ENCODE measurements at regions not wholly inside any gene's neighbourhood (a gene's known extent, or its start where the extent isn't known, plus 50 kb on each side); places are given as distances from the start of the nearest gene placed in this dataset.

DNA sequence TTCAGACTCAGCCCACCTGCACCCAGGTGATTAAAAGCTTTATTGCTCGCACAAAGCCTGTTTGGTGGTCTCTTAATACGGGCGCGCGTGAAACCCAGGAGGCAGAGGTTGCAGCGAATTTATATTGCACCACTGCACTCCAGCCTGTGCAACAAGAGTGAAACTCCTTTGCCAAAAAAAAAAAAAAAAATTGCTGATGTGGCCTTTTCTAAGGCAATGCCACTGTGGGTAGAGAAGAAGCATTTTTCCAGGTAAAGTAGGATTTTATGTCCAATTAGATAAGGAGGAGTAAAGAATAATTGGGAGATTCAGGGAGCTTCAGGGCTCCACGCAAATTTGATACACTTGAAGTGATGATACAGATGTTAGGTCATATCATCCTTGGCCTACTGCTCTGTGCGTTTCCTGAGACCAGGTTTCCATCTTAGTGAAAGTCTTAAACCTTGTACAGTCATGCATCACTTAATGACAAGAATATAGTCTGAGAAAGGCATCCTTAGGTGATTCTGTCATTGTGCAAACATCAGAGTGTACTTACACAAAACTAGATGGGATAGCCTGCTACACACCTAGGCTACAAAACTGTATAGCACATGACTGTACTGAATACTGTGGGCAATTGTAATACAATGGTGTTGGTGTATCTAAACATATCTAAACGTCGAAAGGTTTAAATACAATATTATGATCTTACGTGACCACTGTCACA, 150.9 kb downstream of the SPRY2 start:
- peaks cover 7 to 13% of the 10 kb centered on the region in 2 experiments for H3K4me1 Mint-ChIP-seq
- no peak overlapping the region for H4K5ac ChIP-seq (ENCODE audit: insufficient read length, low read depth, low read length)
- H4K8ac ChIP-seq (replicated peaks; ENCODE audit: insufficient read length, low read depth, low read length) = no peak overlapping the region
- TF ChIP-seq, protein P1, sequence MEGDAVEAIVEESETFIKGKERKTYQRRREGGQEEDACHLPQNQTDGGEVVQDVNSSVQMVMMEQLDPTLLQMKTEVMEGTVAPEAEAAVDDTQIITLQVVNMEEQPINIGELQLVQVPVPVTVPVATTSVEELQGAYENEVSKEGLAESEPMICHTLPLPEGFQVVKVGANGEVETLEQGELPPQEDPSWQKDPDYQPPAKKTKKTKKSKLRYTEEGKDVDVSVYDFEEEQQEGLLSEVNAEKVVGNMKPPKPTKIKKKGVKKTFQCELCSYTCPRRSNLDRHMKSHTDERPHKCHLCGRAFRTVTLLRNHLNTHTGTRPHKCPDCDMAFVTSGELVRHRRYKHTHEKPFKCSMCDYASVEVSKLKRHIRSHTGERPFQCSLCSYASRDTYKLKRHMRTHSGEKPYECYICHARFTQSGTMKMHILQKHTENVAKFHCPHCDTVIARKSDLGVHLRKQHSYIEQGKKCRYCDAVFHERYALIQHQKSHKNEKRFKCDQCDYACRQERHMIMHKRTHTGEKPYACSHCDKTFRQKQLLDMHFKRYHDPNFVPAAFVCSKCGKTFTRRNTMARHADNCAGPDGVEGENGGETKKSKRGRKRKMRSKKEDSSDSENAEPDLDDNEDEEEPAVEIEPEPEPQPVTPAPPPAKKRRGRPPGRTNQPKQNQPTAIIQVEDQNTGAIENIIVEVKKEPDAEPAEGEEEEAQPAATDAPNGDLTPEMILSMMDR (conservative IDR thresholded peaks at IDR 0.05) = no peak
- no peak overlapping the region for H4K91ac ChIP-seq (ENCODE audit: insufficient read length, low read depth, low read length)
- H2BK5ac ChIP-seq (ENCODE audit: insufficient read length, low read length) = no peak overlapping the region
- H3T11ph ChIP-seq (ENCODE audit: low read length) = no peak overlapping the region
- no peak overlapping the region for H3K4ac ChIP-seq (ENCODE audit: low read depth, low read length)
- no peak overlapping the region for H3K4me3 Mint-ChIP-seq
- H3K36me3 Mint-ChIP-seq (ENCODE audit: insufficient read depth in 1 of 3, low read depth in 3 of 3) = peaks cover under 1 to 9% (median 5%) of the 10 kb centered on the region in 3 experiments; a peak in 6 of 7 replicates
- H2AFZ ChIP-seq (ENCODE audit: low read length) = no peak overlapping the region
- H3K27me3 Mint-ChIP-seq (ENCODE audit: low read depth) = no peaks in the 10 kb centered on the region; the same call in 1 of the 2 replicates
- no peak overlapping the region for H3K9ac ChIP-seq (ENCODE audit: extremely low read depth, insufficient read length, low read length)
- H3K79me1 ChIP-seq (ENCODE audit: insufficient read depth, low read depth, low read length, poor library complexity, severe bottlenecking) = no peaks in the 10 kb centered on the region
- no peak overlapping the region for H3K27ac ChIP-seq (ENCODE audit: insufficient read length, low read depth, low read length)
- no peak overlapping the region for H3K14ac ChIP-seq (ENCODE audit: insufficient read depth, low read length)
- DNase-seq = no peak
- no CpG with 5 or more reads among the region's 11 CpGs for WGBS (ENCODE audit: extremely low coverage, insufficient read length, low lambda C conversion rate)
- H2BK12ac ChIP-seq (ENCODE audit: insufficient read length, low read depth, low read length) = no peak overlapping the region
- H3K56ac ChIP-seq (ENCODE audit: insufficient read length, low read depth, low read length) = no peak overlapping the region
- H3K9me3 Mint-ChIP-seq = peaks cover 3 to 5% of the 10 kb centered on the region in 2 experiments
- no peak overlapping the region for H2AK5ac ChIP-seq (ENCODE audit: insufficient read length, low read length)
- H3K9me3 ChIP-seq (ENCODE audit: control insufficient read depth, low read depth, low read length) = no peaks in the 10 kb centered on the region
- H3K23ac ChIP-seq (ENCODE audit: insufficient read length, low read depth, low read length) = no peak overlapping the region
- H2BK120ac ChIP-seq (ENCODE audit: low read depth, low read length, poor library complexity, severe bottlenecking) = peak overlapping the region; percentile 48
- H3K23me2 ChIP-seq (ENCODE audit: insufficient read length, low read depth, low read length, poor library complexity, severe bottlenecking) = no peaks in the 10 kb centered on the region
- H3K79me2 ChIP-seq (ENCODE audit: insufficient read depth, low read length) = no peaks in the 10 kb centered on the region
- no peak overlapping the region for H3K18ac ChIP-seq (ENCODE audit: insufficient read length, low read depth, low read length)
- H2BK20ac ChIP-seq (ENCODE audit: low read depth, low read length, poor library complexity, severe bottlenecking) = no peak overlapping the region
- no peaks in the 10 kb centered on the region for H3K27me3 ChIP-seq (ENCODE audit: insufficient read depth, low read length)
- H3K27ac Mint-ChIP-seq = no peak overlapping the region
- no peak overlapping the region for H3K4me2 ChIP-seq (ENCODE audit: insufficient read depth, insufficient read length, low read length)
- H2BK15ac ChIP-seq (ENCODE audit: low read depth, low read length) = no peak overlapping the region
- H3K4me1 ChIP-seq (ENCODE audit: insufficient read depth, low read length) = no peaks in the 10 kb centered on the region
- no peaks in the 10 kb centered on the region for H4K20me1 ChIP-seq (ENCODE audit: control insufficient read depth, insufficient read depth, insufficient read length)
